ENCODE measurements at regions not wholly inside any gene's neighbourhood (a gene's known extent, or its start where the extent isn't known, plus 50 kb on each side); places are given as distances from the start of the nearest gene placed in this dataset.

DNA sequence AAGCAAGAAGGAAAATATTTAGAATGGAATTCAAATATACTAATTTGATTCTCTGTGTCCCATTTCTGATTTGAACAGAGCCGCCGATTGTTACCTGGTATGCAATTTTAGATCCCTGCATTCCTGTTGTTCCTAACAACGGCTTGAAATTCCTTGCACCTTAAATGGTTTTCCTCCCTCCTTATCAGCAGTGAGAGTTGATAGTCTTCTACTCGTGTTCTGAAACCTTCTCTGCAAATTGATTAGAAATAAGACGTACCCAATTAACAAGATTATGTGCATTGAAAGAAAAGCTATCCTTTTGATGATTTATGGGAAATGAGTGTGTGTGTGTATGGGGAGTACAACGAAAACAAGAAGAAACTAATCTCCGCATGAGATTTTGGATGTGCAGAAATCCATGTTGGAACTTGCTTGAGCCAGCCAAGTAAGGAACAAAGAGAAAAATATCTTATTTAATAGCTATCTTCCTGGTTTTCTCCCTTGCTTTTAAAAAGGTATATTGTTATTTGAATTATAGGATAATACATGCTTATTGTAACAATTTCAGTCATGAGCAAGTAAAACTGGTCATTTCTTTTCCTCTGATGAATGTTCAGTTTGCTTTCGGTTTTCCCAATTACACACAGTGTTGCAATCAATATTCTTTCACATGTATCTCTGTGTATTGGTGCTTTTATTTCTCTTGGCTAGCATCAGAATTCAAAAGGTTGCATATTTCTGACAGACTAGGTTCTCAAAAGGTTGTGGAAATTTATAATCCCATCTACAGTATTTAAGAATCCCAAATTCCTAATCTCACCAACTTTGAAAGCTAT, 211.1 kb upstream of the ACTBL2 start:
- TF ChIP-seq, protein P1, sequence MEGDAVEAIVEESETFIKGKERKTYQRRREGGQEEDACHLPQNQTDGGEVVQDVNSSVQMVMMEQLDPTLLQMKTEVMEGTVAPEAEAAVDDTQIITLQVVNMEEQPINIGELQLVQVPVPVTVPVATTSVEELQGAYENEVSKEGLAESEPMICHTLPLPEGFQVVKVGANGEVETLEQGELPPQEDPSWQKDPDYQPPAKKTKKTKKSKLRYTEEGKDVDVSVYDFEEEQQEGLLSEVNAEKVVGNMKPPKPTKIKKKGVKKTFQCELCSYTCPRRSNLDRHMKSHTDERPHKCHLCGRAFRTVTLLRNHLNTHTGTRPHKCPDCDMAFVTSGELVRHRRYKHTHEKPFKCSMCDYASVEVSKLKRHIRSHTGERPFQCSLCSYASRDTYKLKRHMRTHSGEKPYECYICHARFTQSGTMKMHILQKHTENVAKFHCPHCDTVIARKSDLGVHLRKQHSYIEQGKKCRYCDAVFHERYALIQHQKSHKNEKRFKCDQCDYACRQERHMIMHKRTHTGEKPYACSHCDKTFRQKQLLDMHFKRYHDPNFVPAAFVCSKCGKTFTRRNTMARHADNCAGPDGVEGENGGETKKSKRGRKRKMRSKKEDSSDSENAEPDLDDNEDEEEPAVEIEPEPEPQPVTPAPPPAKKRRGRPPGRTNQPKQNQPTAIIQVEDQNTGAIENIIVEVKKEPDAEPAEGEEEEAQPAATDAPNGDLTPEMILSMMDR (IDR thresholded peaks at IDR 0.05), result no peak
- TF ChIP-seq POLR2AphosphoS5 (IDR thresholded peaks at IDR 0.05), result no peak
- no peak for TF ChIP-seq POLR2A (IDR thresholded peaks at IDR 0.05)
- TF ChIP-seq EP300 (IDR thresholded peaks at IDR 0.05), result no peak

Measured in stomach (tissue), 4 donors.